ENCODE measurements at regions not wholly inside any gene's neighbourhood (a gene's known extent, or its start where the extent isn't known, plus 50 kb on each side); places are given as distances from the start of the nearest gene placed in this dataset.

- Histone ChIP-seq H2AFZ (ENCODE audit: low read depth, low read length) (no peak overlapping the region), H3K36me3 (ENCODE audit: insufficient read depth, low read length) (no peaks in the 10 kb centered on the region), H3K27me3 (ENCODE audit: insufficient read depth, low read length) (no peaks in the 10 kb centered on the region), H3K4me2 (ENCODE audit: low read length) (no peak overlapping the region), H3K9ac (ENCODE audit: low read length) (no peak overlapping the region), H3K9me3 (ENCODE audit: insufficient read depth, low read depth, low read length) (no peaks in the 10 kb centered on the region), H3K4me1 (ENCODE audit: insufficient read depth, low read length) (no peaks in the 10 kb centered on the region), H3K4me3 (ENCODE audit: insufficient read depth, low read depth, low read length) (no peak overlapping the region), H3K27ac (ENCODE audit: low read depth, low read length) (no peak overlapping the region), H3K79me2 (ENCODE audit: insufficient read depth, low read length) (no peaks in the 10 kb centered on the region), H4K20me1 (ENCODE audit: insufficient read depth, low read length) (no peaks in the 10 kb centered on the region)
- no peak for FAIRE-seq
- DNase-seq (ENCODE audit: low read depth): no peak
- H3K36me3 Mint-ChIP-seq (ENCODE audit: low read depth, unreplicated experiment): no peaks in the 10 kb centered on the region
- no peaks in the 10 kb centered on the region for H3K27me3 Mint-ChIP-seq (ENCODE audit: low read depth, unreplicated experiment)
- H3K27ac Mint-ChIP-seq (ENCODE audit: unreplicated experiment): no peak overlapping the region
- TF ChIP-seq EZH2 (IDR thresholded peaks at IDR 0.05; ENCODE audit: insufficient read depth, low read length) (no peak), CTCF (IDR thresholded peaks at IDR 0.05; ENCODE audit: insufficient read depth, low read depth, low read length) (no peak)
- H3K4me1 Mint-ChIP-seq (ENCODE audit: low read depth, unreplicated experiment): no peaks in the 10 kb centered on the region
- H3K9me3 Mint-ChIP-seq (ENCODE audit: unreplicated experiment): no peaks in the 10 kb centered on the region
- H3K4me3 Mint-ChIP-seq (ENCODE audit: unreplicated experiment): no peak overlapping the region
These were observed 339.9 kb downstream of the ADCYAP1 start for GRCh38 chr18:1244397-1245122.

DNA sequence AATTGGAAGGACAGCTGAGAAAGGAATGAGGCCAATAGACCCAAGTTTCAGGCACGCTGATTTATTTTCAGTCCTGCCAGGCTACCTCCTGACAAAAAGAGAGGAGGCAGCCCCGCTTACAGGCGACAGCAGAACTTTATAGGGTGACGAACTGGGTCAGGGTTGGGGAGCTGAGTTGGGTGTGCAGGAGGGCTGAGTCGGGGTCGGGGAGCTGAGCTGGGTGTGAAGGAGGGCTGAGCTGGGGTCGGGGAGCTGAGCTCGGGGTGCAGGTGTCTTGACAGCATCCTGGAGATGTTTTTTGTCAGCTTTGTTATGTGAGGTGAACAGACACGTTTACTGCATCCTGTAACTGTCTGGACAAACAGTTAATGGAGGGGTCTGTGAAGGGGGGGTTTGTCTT, 342.2 kb downstream of the ADCYAP1 start:
- Histone ChIP-seq H3K4me3 (ENCODE audit: insufficient read depth, low read depth, low read length) (no peak overlapping the region), H3K79me2 (ENCODE audit: insufficient read depth, low read length) (no peaks in the 10 kb centered on the region), H2AFZ (ENCODE audit: low read depth, low read length) (no peak overlapping the region), H3K9ac (ENCODE audit: low read length) (no peak overlapping the region), H3K27me3 (ENCODE audit: insufficient read depth, low read length) (no peaks in the 10 kb centered on the region), H3K9me3 (ENCODE audit: insufficient read depth, low read depth, low read length) (no peaks in the 10 kb centered on the region), H3K4me2 (ENCODE audit: low read length) (no peak overlapping the region), H4K20me1 (ENCODE audit: insufficient read depth, low read length) (no peaks in the 10 kb centered on the region), H3K27ac (ENCODE audit: low read depth, low read length) (no peak overlapping the region), H3K4me1 (ENCODE audit: insufficient read depth, low read length) (no peaks in the 10 kb centered on the region), H3K36me3 (ENCODE audit: insufficient read depth, low read length) (no peaks in the 10 kb centered on the region)
- no peaks in the 10 kb centered on the region for H3K9me3 Mint-ChIP-seq (ENCODE audit: unreplicated experiment)
- H3K27ac Mint-ChIP-seq (ENCODE audit: unreplicated experiment): no peak overlapping the region
- no peaks in the 10 kb centered on the region for H3K4me1 Mint-ChIP-seq (ENCODE audit: low read depth, unreplicated experiment)
- FAIRE-seq (no peak), DNase-seq (ENCODE audit: low read depth) (no peak)
- no peak overlapping the region for H3K4me3 Mint-ChIP-seq (ENCODE audit: unreplicated experiment)
- TF ChIP-seq EZH2 (IDR thresholded peaks at IDR 0.05; ENCODE audit: insufficient read depth, low read length) (no peak), CTCF (IDR thresholded peaks at IDR 0.05; ENCODE audit: insufficient read depth, low read depth, low read length) (no peak)
- no peaks in the 10 kb centered on the region for H3K27me3 Mint-ChIP-seq (ENCODE audit: low read depth, unreplicated experiment)
- no peaks in the 10 kb centered on the region for H3K36me3 Mint-ChIP-seq (ENCODE audit: low read depth, unreplicated experiment)

- no peaks in the 10 kb centered on the region for H3K36me3 Mint-ChIP-seq (ENCODE audit: low read depth, unreplicated experiment)
- FAIRE-seq (no peak), DNase-seq (ENCODE audit: low read depth) (no peak)
- H3K4me1 Mint-ChIP-seq (ENCODE audit: low read depth, unreplicated experiment): no peaks in the 10 kb centered on the region
- no peaks in the 10 kb centered on the region for H3K9me3 ChIP-seq (ENCODE audit: insufficient read depth, low read depth, low read length)
- H4K20me1 ChIP-seq (ENCODE audit: insufficient read depth, low read length): no peaks in the 10 kb centered on the region
- no peak overlapping the region for H3K4me2 ChIP-seq (ENCODE audit: low read length)
- H3K79me2 ChIP-seq (ENCODE audit: insufficient read depth, low read length): no peaks in the 10 kb centered on the region
- no peak overlapping the region for H3K27ac Mint-ChIP-seq (ENCODE audit: unreplicated experiment)
- H3K36me3 ChIP-seq (ENCODE audit: insufficient read depth, low read length): no peaks in the 10 kb centered on the region
- H3K9me3 Mint-ChIP-seq (ENCODE audit: unreplicated experiment): no peaks in the 10 kb centered on the region
- H2AFZ ChIP-seq (ENCODE audit: low read depth, low read length): no peak overlapping the region
- H3K4me1 ChIP-seq (ENCODE audit: insufficient read depth, low read length): no peaks in the 10 kb centered on the region
- no peak overlapping the region for H3K9ac ChIP-seq (ENCODE audit: low read length)
- no peak overlapping the region for H3K4me3 Mint-ChIP-seq (ENCODE audit: unreplicated experiment)
- no peaks in the 10 kb centered on the region for H3K27me3 ChIP-seq (ENCODE audit: insufficient read depth, low read length)
- no peak overlapping the region for H3K27ac ChIP-seq (ENCODE audit: low read depth, low read length)
- no peak overlapping the region for H3K4me3 ChIP-seq (ENCODE audit: insufficient read depth, low read depth, low read length)
- no peaks in the 10 kb centered on the region for H3K27me3 Mint-ChIP-seq (ENCODE audit: low read depth, unreplicated experiment)
- TF ChIP-seq EZH2 (IDR thresholded peaks at IDR 0.05; ENCODE audit: insufficient read depth, low read length) (no peak), CTCF (IDR thresholded peaks at IDR 0.05; ENCODE audit: insufficient read depth, low read depth, low read length) (no peak)
These were observed 347.9 kb downstream of the ADCYAP1 start for GRCh38 chr18:1252534-1252933.

Measured in astrocyte (in vitro differentiated cells and primary cell).